ENCODE measurements at regions not wholly inside any gene's neighbourhood (a gene's known extent, or its start where the extent isn't known, plus 50 kb on each side); places are given as distances from the start of the nearest gene placed in this dataset.

DNA sequence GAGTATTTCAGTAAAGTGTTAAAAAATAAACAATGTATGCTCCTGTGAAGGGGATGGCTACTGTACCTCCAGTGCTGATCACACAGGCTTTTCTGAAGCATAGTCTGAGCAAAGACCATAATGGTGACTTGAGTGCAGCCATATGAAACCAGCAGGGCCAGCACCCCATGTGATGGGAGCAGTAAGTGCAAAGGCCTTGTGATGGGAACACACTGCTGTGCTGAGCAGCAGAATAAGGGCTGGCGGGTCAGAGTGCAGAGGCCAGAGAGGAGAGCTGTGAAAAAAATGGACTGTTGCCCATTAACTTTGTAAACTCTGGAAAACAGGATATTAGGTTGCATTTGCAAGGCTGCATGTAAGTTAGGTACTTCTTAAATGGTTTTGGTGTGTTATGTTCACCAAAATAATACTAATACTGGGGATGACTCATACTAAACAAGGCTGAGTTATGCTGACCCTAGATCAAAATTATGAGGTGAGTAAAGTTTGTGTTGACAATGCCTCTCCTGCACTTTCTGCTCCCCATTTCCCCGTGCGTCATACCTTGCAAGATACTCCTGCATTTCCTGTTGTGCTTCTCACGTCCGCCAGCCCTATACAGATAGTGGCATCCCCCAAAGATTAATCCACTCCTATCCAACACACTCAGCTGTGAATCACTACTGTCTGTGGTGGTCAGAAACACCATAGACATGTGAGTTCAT, 67.0 kb upstream of the FAM9A start:
- Histone ChIP-seq H3K4me1 (ENCODE audit: low read length) (no peaks in the 10 kb centered on the region), H3K9me3 (ENCODE audit: low read length) (no peaks in the 10 kb centered on the region), H3K36me3 (ENCODE audit: insufficient read depth, low read length) (no peaks in the 10 kb centered on the region), H3K4me3 (ENCODE audit: low read length) (no peak overlapping the region), H3K4me2 (ENCODE audit: low read depth, low read length, poor library complexity, severe bottlenecking) (no peak overlapping the region), H3K9ac (ENCODE audit: low read length) (no peak overlapping the region), H2AFZ (ENCODE audit: low read length) (no peak overlapping the region), H3K27ac (ENCODE audit: low read length) (no peak overlapping the region), H3K27me3 (ENCODE audit: low read length) (no peaks in the 10 kb centered on the region), H3K9me2 (replicated peaks; ENCODE audit: insufficient read depth, low read length) (no peaks in the 10 kb centered on the region), H3K79me2 (ENCODE audit: low read length) (no peaks in the 10 kb centered on the region), H4K20me1 (ENCODE audit: insufficient read depth, low read depth, low read length) (no peaks in the 10 kb centered on the region)
- no peak for DNase-seq

DNA sequence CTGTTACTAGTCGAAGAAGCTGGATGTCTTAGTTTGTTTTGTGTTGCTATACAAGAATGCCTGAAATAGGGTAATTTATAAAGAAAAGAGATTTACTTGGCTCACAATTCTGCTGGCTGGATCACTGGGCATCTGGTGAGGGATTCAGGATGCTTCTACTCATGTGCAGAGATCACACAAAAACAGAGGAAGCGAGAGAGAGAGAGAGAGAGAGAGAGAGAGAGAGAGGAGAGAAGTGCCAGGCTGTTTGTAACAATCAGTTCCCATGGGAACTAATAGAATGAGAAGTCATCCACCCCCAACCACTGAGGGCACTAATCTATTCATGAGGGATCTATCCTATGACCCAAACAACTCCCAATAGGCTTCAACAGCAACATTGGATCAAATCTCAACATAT, 66.2 kb upstream of the FAM9A start:
- Histone ChIP-seq H4K20me1 (ENCODE audit: insufficient read depth, low read depth, low read length) (no peaks in the 10 kb centered on the region), H3K27ac (ENCODE audit: low read length) (no peak overlapping the region), H3K9ac (ENCODE audit: low read length) (no peak overlapping the region), H2AFZ (ENCODE audit: low read length) (no peak overlapping the region), H3K4me2 (ENCODE audit: low read depth, low read length, poor library complexity, severe bottlenecking) (no peak overlapping the region), H3K27me3 (ENCODE audit: low read length) (no peaks in the 10 kb centered on the region), H3K79me2 (ENCODE audit: low read length) (no peaks in the 10 kb centered on the region), H3K36me3 (ENCODE audit: insufficient read depth, low read length) (no peaks in the 10 kb centered on the region), H3K4me1 (ENCODE audit: low read length) (no peaks in the 10 kb centered on the region), H3K9me2 (replicated peaks; ENCODE audit: insufficient read depth, low read length) (no peaks in the 10 kb centered on the region), H3K9me3 (ENCODE audit: low read length) (no peaks in the 10 kb centered on the region), H3K4me3 (ENCODE audit: low read length) (no peak overlapping the region)
- no peak for DNase-seq

DNA sequence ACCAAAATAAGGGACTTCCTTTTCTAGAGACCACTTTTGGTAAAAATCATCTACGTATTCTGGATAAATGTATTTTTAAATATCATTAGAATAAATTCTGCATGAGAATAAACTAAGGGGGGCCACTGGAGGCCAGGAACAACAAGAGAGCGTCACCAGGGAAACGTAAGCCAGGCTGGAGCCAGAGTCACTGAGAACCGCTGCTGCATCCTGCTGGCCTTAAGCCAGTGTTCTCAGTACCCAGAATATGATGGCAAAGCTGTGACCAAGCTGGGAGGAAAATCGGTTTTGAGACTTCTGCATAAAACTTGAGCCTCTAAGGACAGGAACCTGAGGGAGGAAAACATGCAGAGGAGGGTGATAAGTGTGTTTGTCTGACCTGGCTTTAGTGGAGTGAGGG, 63.0 kb upstream of the FAM9A start:
- Histone ChIP-seq H3K9me3 (ENCODE audit: low read length) (no peaks in the 10 kb centered on the region), H3K4me3 (ENCODE audit: low read length) (no peak overlapping the region), H3K36me3 (ENCODE audit: insufficient read depth, low read length) (no peaks in the 10 kb centered on the region), H3K9ac (ENCODE audit: low read length) (no peak overlapping the region), H3K4me2 (ENCODE audit: low read depth, low read length, poor library complexity, severe bottlenecking) (no peak overlapping the region), H3K27me3 (ENCODE audit: low read length) (no peaks in the 10 kb centered on the region), H3K27ac (ENCODE audit: low read length) (no peak overlapping the region), H2AFZ (ENCODE audit: low read length) (no peak overlapping the region), H3K9me2 (replicated peaks; ENCODE audit: insufficient read depth, low read length) (no peaks in the 10 kb centered on the region), H3K79me2 (ENCODE audit: low read length) (no peaks in the 10 kb centered on the region), H4K20me1 (ENCODE audit: insufficient read depth, low read depth, low read length) (no peaks in the 10 kb centered on the region), H3K4me1 (ENCODE audit: low read length) (no peaks in the 10 kb centered on the region)
- no peak for DNase-seq

DNA sequence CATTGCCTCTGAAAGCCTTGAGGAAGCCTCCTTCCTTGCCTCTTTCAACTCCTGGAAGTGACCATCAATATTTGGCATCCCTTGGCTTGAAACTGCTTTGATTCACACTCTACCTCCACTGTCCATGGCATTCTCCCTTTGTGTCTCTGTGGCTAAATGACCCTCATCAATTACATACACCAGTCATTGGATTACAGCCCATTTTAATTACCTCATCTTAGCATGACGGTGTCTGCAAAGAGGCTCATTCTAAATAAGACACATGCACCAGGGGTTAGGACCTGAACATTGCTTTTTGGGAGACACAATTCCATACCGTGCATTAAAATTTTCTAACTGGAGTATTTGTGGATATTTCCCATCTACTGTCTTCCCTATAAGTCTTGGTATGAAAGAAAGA, 60.7 kb upstream of the FAM9A start:
- H3K4me2 ChIP-seq (ENCODE audit: low read depth, low read length, poor library complexity, severe bottlenecking) = no peak overlapping the region
- no peaks in the 10 kb centered on the region for H3K79me2 ChIP-seq (ENCODE audit: low read length)
- H4K20me1 ChIP-seq (ENCODE audit: insufficient read depth, low read depth, low read length) = no peaks in the 10 kb centered on the region
- no peaks in the 10 kb centered on the region for H3K27me3 ChIP-seq (ENCODE audit: low read length)
- no peaks in the 10 kb centered on the region for H3K9me2 ChIP-seq (replicated peaks; ENCODE audit: insufficient read depth, low read length)
- H2AFZ ChIP-seq (ENCODE audit: low read length) = no peak overlapping the region
- no peak overlapping the region for H3K9ac ChIP-seq (ENCODE audit: low read length)
- H3K27ac ChIP-seq (ENCODE audit: low read length) = no peak overlapping the region
- DNase-seq = no peak
- no peaks in the 10 kb centered on the region for H3K36me3 ChIP-seq (ENCODE audit: insufficient read depth, low read length)
- H3K4me1 ChIP-seq (ENCODE audit: low read length) = no peaks in the 10 kb centered on the region
- H3K9me3 ChIP-seq (ENCODE audit: low read length) = no peaks in the 10 kb centered on the region
- H3K4me3 ChIP-seq (ENCODE audit: low read length) = no peak overlapping the region

DNA sequence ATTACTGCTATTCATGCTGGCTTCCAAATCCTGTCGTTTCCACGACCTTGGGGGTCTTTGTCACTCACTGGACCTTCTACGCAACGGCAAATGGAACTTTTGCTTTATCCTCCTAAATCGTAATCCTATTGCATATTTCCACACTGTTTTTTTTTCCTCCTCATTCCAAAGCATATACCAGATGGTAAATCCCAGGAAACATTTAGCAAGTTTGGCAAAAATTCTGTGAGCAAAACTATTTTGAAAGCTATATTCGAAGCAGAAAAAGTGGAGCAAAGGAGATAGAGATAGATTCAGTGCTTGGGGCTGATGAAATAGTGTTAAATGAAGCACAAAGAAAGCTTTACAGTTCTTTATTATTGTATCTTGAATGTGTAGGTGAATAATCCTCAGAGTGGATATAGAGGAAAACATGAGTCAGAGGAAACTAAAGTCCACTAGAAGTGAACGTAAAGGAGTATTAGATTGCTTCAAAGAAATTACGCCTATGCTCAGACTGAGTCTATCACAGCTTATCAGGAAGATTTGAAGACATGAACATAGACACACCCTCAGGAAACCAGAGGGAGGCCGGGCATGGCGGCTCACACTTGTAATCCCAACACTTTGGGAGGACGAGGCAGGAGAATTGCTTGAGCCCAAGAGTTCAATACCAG, 50.2 kb upstream of the FAM9A start:
- no peak overlapping the region for H3K27ac ChIP-seq (ENCODE audit: low read length)
- no peaks in the 10 kb centered on the region for H4K20me1 ChIP-seq (ENCODE audit: insufficient read depth, low read depth, low read length)
- no peak for DNase-seq
- H3K9me3 ChIP-seq (ENCODE audit: low read length) = no peaks in the 10 kb centered on the region
- no peaks in the 10 kb centered on the region for H3K79me2 ChIP-seq (ENCODE audit: low read length)
- no peak overlapping the region for H3K4me3 ChIP-seq (ENCODE audit: low read length)
- H3K9me2 ChIP-seq (replicated peaks; ENCODE audit: insufficient read depth, low read length) = no peaks in the 10 kb centered on the region
- H3K9ac ChIP-seq (ENCODE audit: low read length) = no peak overlapping the region
- no peak overlapping the region for H3K4me2 ChIP-seq (ENCODE audit: low read depth, low read length, poor library complexity, severe bottlenecking)
- no peaks in the 10 kb centered on the region for H3K27me3 ChIP-seq (ENCODE audit: low read length)
- H3K36me3 ChIP-seq (ENCODE audit: insufficient read depth, low read length) = no peaks in the 10 kb centered on the region
- H2AFZ ChIP-seq (ENCODE audit: low read length) = no peak overlapping the region
- H3K4me1 ChIP-seq (ENCODE audit: low read length) = no peaks in the 10 kb centered on the region
